Caco-2 (cell line): ENCODE measurements at regions not wholly inside any gene's neighbourhood (a gene's known extent, or its start where the extent isn't known, plus 50 kb on each side); places are given as distances from the start of the nearest gene placed in this dataset.

Experiments
- BruUV-seq: library from RNA; stranded (reverse); fragments of 400-500 nt; replicated peaks from 2 replicates; lab custom pipeline; 2021; lab: Mats Ljungman, UMichigan
- CTCF ChIA-PET: fragments of 300-600 bp; sonication (Branson Sonifier 250); formaldehyde crosslinking; loops from one replicate; lab custom pipeline; 2022; ENCODE audit warnings: antibody characterized with exemption; lab: Charles Lee
- POLR2A ChIA-PET: fragments of 300-600 bp; sonication (Branson Sonifier 250); formaldehyde crosslinking; loops from one replicate; lab custom pipeline; 2022; ENCODE audit warnings: antibody characterized with exemption; lab: Charles Lee
- DNase-seq, 2 experiments: peaks; one replicate each; pipeline versions ENCODE4 v3.0.0 to v3.0.0-alpha.2; 2020 to 2022
- H3K27me3 ChIP-seq: replicated peaks from 2 replicates; pipeline ENCODE4 v1.6.0; 2011; ENCODE audit warnings: low read length; ENCODE audit not compliant: control insufficient read depth, insufficient read depth
- H3K36me3 ChIP-seq: 2 replicates; pipeline ENCODE4 v1.5.1; 2011; ENCODE audit warnings: low read length; ENCODE audit not compliant: control insufficient read depth, insufficient read depth
- H3K4me1 ChIP-seq: fragments of 250-450 bp; sonication (Bioruptor Pico); 2 replicates; pipeline ENCODE4 v1.5.1; 2020; ENCODE audit warnings: mild to moderate bottlenecking
- H3K4me3 ChIP-seq: 2 replicates; pipeline ENCODE4 v1.5.1; 2011; ENCODE audit warnings: low read depth, mild to moderate bottlenecking, control low read depth, low read length
- H3K9me3 ChIP-seq: fragments of 250-450 bp; sonication (Bioruptor Pico); 2 replicates; pipeline ENCODE4 v1.5.1; 2020; ENCODE audit warnings: mild to moderate bottlenecking, moderate library complexity
- H3K27ac Mint-ChIP-seq: one replicate; pipeline ENCODE4 v1.8.0; 2022; ENCODE audit warnings: mixed read lengths; ENCODE audit not compliant: unreplicated experiment
- H3K27me3 Mint-ChIP-seq: one replicate; pipeline ENCODE4 v1.8.0; 2022; ENCODE audit warnings: mixed read lengths; ENCODE audit not compliant: insufficient read depth, unreplicated experiment
- H3K36me3 Mint-ChIP-seq: one replicate; pipeline ENCODE4 v1.8.0; 2022; ENCODE audit warnings: mild to moderate bottlenecking, mixed read lengths; ENCODE audit not compliant: insufficient read depth, unreplicated experiment
- H3K4me1 Mint-ChIP-seq: one replicate; pipeline ENCODE4 v1.8.0; 2022; ENCODE audit warnings: low read depth, mixed read lengths; ENCODE audit not compliant: unreplicated experiment
- H3K4me3 Mint-ChIP-seq: one replicate; pipeline ENCODE4 v1.8.0; 2022; ENCODE audit warnings: mild to moderate bottlenecking, moderate library complexity, mixed read lengths; ENCODE audit not compliant: unreplicated experiment
- H3K9me3 Mint-ChIP-seq: one replicate; pipeline ENCODE4 v1.8.0; 2022; ENCODE audit warnings: mixed read lengths; ENCODE audit not compliant: unreplicated experiment
- intact Hi-C: fragments of 100-400 bp; cut with micrococcal nuclease; formaldehyde crosslinking; loops from one replicate; pipeline ENCODE4 v1.10.0; 2022; ENCODE audit not compliant: unreplicated experiment
- TF ChIP-seq, protein P1 (sequence below), 2 experiments: fragments of 200-600 bp in 1 of 2; IDR thresholded peaks; 1 replicate in 1 of 2; 2 replicates in 1 of 2; pipeline versions ENCODE4 v1.5.1 to v1.8.0; 2011 to 2022; ENCODE audit warnings: antibody characterized with exemption in 1 of 2, control low read depth in 1 of 2, inconsistent platforms in 1 of 2, low read depth in 1 of 2, low read length in 1 of 2, mild to moderate bottlenecking in 1 of 2, moderate library complexity in 1 of 2; ENCODE audit not compliant: insufficient read depth in 1 of 2, severe bottlenecking in 1 of 2, unreplicated experiment in 1 of 2

- DNase-seq, result no peak
- BruUV-seq, result no TSS peak
- POLR2A ChIA-PET, result no interaction called here
- Mint-ChIP-seq H3K4me3 (no peak overlapping the region), H3K27me3 (no peaks in the 10 kb centered on the region), H3K27ac (no peak overlapping the region), H3K9me3 (no peaks in the 10 kb centered on the region), H3K4me1 (no peaks in the 10 kb centered on the region), H3K36me3 (no peaks in the 10 kb centered on the region)
- Histone ChIP-seq H3K27me3 (no peaks in the 10 kb centered on the region), H3K36me3 (no peaks in the 10 kb centered on the region), H3K9me3 (no peaks in the 10 kb centered on the region), H3K4me1 (no peaks in the 10 kb centered on the region), H3K4me3 (no peak overlapping the region)
- TF ChIP-seq, protein P1, sequence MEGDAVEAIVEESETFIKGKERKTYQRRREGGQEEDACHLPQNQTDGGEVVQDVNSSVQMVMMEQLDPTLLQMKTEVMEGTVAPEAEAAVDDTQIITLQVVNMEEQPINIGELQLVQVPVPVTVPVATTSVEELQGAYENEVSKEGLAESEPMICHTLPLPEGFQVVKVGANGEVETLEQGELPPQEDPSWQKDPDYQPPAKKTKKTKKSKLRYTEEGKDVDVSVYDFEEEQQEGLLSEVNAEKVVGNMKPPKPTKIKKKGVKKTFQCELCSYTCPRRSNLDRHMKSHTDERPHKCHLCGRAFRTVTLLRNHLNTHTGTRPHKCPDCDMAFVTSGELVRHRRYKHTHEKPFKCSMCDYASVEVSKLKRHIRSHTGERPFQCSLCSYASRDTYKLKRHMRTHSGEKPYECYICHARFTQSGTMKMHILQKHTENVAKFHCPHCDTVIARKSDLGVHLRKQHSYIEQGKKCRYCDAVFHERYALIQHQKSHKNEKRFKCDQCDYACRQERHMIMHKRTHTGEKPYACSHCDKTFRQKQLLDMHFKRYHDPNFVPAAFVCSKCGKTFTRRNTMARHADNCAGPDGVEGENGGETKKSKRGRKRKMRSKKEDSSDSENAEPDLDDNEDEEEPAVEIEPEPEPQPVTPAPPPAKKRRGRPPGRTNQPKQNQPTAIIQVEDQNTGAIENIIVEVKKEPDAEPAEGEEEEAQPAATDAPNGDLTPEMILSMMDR (IDR thresholded peaks at IDR 0.05; ENCODE audit: insufficient read depth in 1 of 2, low read depth in 1 of 2, low read length in 1 of 2, severe bottlenecking in 1 of 2, unreplicated experiment in 1 of 2), result no peak
- intact Hi-C loops, result no loop called here
- CTCF ChIA-PET, result no interaction called here
Observed at GRCh38 chr15:95866711-95867440, 463.6 kb upstream of the NR2F2 start.

DNA sequence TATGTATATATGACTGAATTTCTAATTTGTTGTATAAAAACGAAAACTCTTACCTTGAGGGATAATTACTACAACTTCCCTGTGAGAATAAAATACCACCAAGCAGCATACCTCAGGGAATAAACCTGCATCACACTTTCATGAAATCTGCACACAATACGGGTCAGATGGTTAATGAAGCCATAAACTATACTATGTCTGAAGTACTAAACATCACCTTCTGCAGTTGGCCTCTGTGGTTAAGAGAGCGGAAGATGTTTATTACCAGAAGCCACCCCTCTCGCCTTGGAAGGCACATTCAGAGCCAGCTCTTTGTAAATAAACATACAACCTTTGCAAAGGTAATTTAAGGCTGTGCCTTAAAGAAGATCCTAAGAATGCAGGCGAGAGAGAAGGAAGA is 462.1 kb upstream of the NR2F2 start:
- no peak for DNase-seq
- Mint-ChIP-seq H3K4me3 (no peak overlapping the region), H3K4me1 (no peaks in the 10 kb centered on the region), H3K9me3 (no peaks in the 10 kb centered on the region), H3K27ac (no peak overlapping the region), H3K27me3 (no peaks in the 10 kb centered on the region), H3K36me3 (no peaks in the 10 kb centered on the region)
- TF ChIP-seq, protein P1 (IDR thresholded peaks at IDR 0.05; ENCODE audit: insufficient read depth in 1 of 2, low read depth in 1 of 2, low read length in 1 of 2, severe bottlenecking in 1 of 2, unreplicated experiment in 1 of 2), result no peak
- Histone ChIP-seq H3K9me3 (no peaks in the 10 kb centered on the region), H3K4me1 (no peaks in the 10 kb centered on the region), H3K4me3 (no peak overlapping the region), H3K36me3 (no peaks in the 10 kb centered on the region), H3K27me3 (no peaks in the 10 kb centered on the region)
- no TSS peak for BruUV-seq
- CTCF ChIA-PET, result no interaction called here
- intact Hi-C loops, result no loop called here
- POLR2A ChIA-PET, result no interaction called here

DNA sequence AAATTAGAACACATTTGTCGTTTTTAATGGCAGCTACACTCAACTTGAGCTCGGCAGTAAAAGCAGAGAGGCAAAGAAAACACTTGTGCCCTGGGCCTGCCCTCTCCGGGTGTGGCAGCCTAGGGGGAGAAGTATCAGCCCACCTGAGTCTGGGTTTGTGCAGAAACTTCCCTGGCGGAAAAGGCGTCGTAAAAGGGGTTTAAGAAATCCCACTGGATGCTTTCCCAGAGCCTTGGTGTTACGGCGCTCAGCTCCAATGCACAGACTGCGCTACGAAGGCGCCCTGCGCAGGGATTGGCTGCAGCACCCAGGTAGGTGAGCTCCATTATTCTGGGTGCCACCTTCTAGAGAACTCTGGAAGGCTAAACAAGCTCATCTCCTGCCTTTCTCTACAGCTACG is 461.5 kb upstream of the NR2F2 start:
- no peaks in the 10 kb centered on the region for H3K36me3 Mint-ChIP-seq
- no peak overlapping the region for H3K4me3 ChIP-seq
- H3K4me1 Mint-ChIP-seq, result no peaks in the 10 kb centered on the region
- no peaks in the 10 kb centered on the region for H3K9me3 Mint-ChIP-seq
- no peak overlapping the region for H3K4me3 Mint-ChIP-seq
- no peaks in the 10 kb centered on the region for H3K36me3 ChIP-seq
- no peaks in the 10 kb centered on the region for H3K27me3 Mint-ChIP-seq
- TF ChIP-seq, protein P1 (IDR thresholded peaks at IDR 0.05; ENCODE audit: insufficient read depth in 1 of 2, low read depth in 1 of 2, low read length in 1 of 2, severe bottlenecking in 1 of 2, unreplicated experiment in 1 of 2), result no peak
- POLR2A ChIA-PET, result no interaction called here
- H3K27me3 ChIP-seq, result no peaks in the 10 kb centered on the region
- no peaks in the 10 kb centered on the region for H3K4me1 ChIP-seq
- no peaks in the 10 kb centered on the region for H3K9me3 ChIP-seq
- no TSS peak for BruUV-seq
- no peak overlapping the region for H3K27ac Mint-ChIP-seq
- CTCF ChIA-PET, result no interaction called here
- intact Hi-C loops, result no loop called here
- no peak for DNase-seq
